ENCODE measurements at regions not wholly inside any gene's neighbourhood (a gene's known extent, or its start where the extent isn't known, plus 50 kb on each side); places are given as distances from the start of the nearest gene placed in this dataset.

GRCh38 chrX:145677109-145677817 lies 140.4 kb upstream of the SLITRK2 start:
- Histone ChIP-seq H3K9ac (ENCODE audit: extremely low read depth, insufficient read length, low read length) (no peak overlapping the region), H3K4me1 (ENCODE audit: insufficient read depth, low read length) (no peaks in the 10 kb centered on the region), H2BK15ac (ENCODE audit: low read depth, low read length) (no peak overlapping the region), H3T11ph (ENCODE audit: low read length) (no peak overlapping the region), H3K18ac (ENCODE audit: insufficient read length, low read depth, low read length) (no peak overlapping the region), H3K23ac (ENCODE audit: insufficient read length, low read depth, low read length) (no peak overlapping the region), H3K79me1 (ENCODE audit: insufficient read depth, low read depth, low read length, poor library complexity, severe bottlenecking) (no peaks in the 10 kb centered on the region), H3K4ac (ENCODE audit: low read depth, low read length) (no peak overlapping the region), H3K27ac (ENCODE audit: insufficient read length, low read depth, low read length) (no peak overlapping the region), H2BK20ac (ENCODE audit: low read depth, low read length, poor library complexity, severe bottlenecking) (no peak overlapping the region), H2BK120ac (ENCODE audit: low read depth, low read length, poor library complexity, severe bottlenecking) (no peak overlapping the region), H2AK5ac (ENCODE audit: insufficient read length, low read length) (no peak overlapping the region), H4K8ac (replicated peaks; ENCODE audit: insufficient read length, low read depth, low read length) (no peak overlapping the region), H2BK5ac (ENCODE audit: insufficient read length, low read length) (no peak overlapping the region), H3K14ac (ENCODE audit: insufficient read depth, low read length) (no peak overlapping the region), H2BK12ac (ENCODE audit: insufficient read length, low read depth, low read length) (no peak overlapping the region), H3K9me3 (ENCODE audit: control insufficient read depth, low read depth, low read length) (peaks cover 58% of the 10 kb centered on the region), H3K56ac (ENCODE audit: insufficient read length, low read depth, low read length) (no peak overlapping the region), H2AFZ (ENCODE audit: low read length) (no peak overlapping the region), H4K5ac (ENCODE audit: insufficient read length, low read depth, low read length) (no peak overlapping the region), H4K20me1 (ENCODE audit: control insufficient read depth, insufficient read depth, insufficient read length) (no peaks in the 10 kb centered on the region), H3K4me2 (ENCODE audit: insufficient read depth, insufficient read length, low read length) (no peak overlapping the region), H4K91ac (ENCODE audit: insufficient read length, low read depth, low read length) (no peak overlapping the region), H3K23me2 (ENCODE audit: insufficient read length, low read depth, low read length, poor library complexity, severe bottlenecking) (no peaks in the 10 kb centered on the region), H3K27me3 (ENCODE audit: insufficient read depth, low read length) (no peaks in the 10 kb centered on the region), H3K79me2 (ENCODE audit: insufficient read depth, low read length) (no peaks in the 10 kb centered on the region)
- Mint-ChIP-seq H3K4me3 (no peak overlapping the region), H3K27me3 (ENCODE audit: low read depth) (peaks cover 2% of the 10 kb centered on the region; the same call in 1 of the 2 replicates), H3K4me1 (no peaks in the 10 kb centered on the region), H3K36me3 (ENCODE audit: insufficient read depth in 1 of 3, low read depth in 3 of 3) (peaks cover 0 to 8% (median 0%) of the 10 kb centered on the region in 3 experiments; a peak in 3 of 7 replicates), H3K9me3 (peaks cover 61 to 68% of the 10 kb centered on the region in 2 experiments), H3K27ac (no peak overlapping the region; a peak in 1 of 7 replicates)
- no peak for DNase-seq
- no CpG with 5 or more reads among the region's 16 CpGs for WGBS (ENCODE audit: extremely low coverage, insufficient read length, low lambda C conversion rate)
- TF ChIP-seq, protein P1, sequence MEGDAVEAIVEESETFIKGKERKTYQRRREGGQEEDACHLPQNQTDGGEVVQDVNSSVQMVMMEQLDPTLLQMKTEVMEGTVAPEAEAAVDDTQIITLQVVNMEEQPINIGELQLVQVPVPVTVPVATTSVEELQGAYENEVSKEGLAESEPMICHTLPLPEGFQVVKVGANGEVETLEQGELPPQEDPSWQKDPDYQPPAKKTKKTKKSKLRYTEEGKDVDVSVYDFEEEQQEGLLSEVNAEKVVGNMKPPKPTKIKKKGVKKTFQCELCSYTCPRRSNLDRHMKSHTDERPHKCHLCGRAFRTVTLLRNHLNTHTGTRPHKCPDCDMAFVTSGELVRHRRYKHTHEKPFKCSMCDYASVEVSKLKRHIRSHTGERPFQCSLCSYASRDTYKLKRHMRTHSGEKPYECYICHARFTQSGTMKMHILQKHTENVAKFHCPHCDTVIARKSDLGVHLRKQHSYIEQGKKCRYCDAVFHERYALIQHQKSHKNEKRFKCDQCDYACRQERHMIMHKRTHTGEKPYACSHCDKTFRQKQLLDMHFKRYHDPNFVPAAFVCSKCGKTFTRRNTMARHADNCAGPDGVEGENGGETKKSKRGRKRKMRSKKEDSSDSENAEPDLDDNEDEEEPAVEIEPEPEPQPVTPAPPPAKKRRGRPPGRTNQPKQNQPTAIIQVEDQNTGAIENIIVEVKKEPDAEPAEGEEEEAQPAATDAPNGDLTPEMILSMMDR (conservative IDR thresholded peaks at IDR 0.05): no peak
